ENCODE measurements at regions not wholly inside any gene's neighbourhood (a gene's known extent, or its start where the extent isn't known, plus 50 kb on each side); places are given as distances from the start of the nearest gene placed in this dataset.

DNA sequence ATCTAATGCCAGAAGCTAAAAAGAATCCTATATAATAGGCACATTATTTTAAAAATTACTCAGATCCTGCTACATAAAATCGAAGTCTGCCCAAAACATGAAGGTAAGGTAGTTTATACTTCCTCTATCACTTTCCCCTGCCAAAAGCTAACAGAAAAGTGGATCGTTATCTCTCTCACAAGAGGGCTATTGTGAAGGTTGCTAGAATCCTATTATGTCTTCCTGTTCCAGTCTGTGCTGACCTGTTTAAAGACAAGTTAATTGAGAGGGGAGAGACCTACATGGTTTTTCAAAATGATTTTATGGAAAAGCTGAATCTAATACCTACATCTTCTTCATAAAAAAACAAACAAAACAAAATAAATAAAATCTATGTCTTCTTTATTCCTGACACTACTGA is 1410.9 kb upstream of the CDH8 start:
- TF ChIP-seq, protein P1, sequence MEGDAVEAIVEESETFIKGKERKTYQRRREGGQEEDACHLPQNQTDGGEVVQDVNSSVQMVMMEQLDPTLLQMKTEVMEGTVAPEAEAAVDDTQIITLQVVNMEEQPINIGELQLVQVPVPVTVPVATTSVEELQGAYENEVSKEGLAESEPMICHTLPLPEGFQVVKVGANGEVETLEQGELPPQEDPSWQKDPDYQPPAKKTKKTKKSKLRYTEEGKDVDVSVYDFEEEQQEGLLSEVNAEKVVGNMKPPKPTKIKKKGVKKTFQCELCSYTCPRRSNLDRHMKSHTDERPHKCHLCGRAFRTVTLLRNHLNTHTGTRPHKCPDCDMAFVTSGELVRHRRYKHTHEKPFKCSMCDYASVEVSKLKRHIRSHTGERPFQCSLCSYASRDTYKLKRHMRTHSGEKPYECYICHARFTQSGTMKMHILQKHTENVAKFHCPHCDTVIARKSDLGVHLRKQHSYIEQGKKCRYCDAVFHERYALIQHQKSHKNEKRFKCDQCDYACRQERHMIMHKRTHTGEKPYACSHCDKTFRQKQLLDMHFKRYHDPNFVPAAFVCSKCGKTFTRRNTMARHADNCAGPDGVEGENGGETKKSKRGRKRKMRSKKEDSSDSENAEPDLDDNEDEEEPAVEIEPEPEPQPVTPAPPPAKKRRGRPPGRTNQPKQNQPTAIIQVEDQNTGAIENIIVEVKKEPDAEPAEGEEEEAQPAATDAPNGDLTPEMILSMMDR (IDR thresholded peaks at IDR 0.05): no peak
- no peak for DNase-seq (ENCODE audit: low spot score)
- ATAC-seq (ENCODE audit: low FRiP score): no peak

DNA sequence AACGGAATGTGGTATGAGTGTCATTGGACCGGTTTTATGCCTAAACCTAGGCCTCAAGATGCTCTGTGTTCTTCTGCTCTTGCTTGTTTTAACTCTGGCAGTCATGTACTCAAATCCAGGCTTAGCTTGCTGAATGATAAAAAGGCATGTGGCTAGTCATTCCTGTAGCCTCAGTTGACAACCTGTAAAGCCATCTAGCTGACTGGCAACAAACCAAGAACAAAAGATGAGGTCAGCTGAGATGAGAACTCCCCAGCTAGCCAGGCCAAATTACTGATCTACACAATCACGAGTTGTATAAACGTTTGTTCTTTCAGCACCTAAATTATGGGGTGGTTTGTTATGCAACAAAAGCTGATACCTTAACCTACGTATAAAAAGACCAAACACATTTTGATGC is 1406.0 kb upstream of the CDH8 start:
- ATAC-seq (ENCODE audit: low FRiP score): no peak
- no peak for DNase-seq (ENCODE audit: low spot score)
- TF ChIP-seq, protein P1 (IDR thresholded peaks at IDR 0.05): no peak

DNA sequence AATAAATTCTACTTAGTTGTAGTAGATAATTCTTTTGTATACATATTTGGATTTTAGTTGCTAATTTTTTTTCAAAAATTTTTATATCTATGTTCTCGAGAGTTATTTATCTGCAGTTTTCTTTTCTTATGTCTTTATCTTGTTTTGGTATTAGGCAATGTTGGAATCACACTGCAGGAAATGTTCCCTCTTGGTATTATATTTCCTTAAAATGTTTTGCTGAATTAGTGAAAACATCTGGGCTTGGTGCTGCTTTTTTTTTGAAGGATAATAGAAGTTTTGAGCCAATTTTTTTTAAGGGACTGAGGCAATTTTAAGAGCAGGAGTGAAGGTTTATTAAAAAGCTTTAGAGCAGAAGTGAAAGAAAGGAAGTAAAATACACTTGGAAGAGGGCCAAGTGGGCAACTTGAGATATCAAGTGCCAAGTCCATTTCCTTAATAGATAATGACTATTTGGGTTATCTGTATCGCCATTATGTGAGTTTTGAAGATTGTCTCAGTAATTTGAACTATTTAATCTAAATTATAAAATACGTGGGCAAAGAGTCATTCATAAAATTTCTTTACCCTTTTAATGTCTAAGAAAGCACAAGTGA is 1390.1 kb upstream of the CDH8 start:
- DNase-seq (ENCODE audit: low spot score) (no peak), ATAC-seq (ENCODE audit: low FRiP score) (no peak)
- TF ChIP-seq, protein P1 (IDR thresholded peaks at IDR 0.05): no peak

DNA sequence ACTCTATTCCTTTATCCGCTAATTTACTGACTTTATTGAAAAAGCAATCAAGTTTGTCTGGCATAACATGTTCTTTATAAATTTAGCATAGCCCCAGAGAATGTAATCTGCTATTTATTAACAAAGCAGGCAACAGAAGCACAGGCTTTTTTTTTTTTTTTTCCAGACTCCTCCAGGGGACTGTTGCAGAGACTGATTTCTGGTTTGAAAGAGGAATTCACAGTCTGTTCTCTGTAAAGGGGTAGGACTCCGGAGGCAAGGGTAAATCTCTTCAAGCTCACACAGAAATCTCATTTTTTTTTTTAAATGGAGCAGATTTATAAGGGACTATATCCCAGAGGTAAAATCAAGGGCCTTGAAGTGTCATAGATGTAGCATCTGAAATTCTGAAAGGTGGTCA is 1386.5 kb upstream of the CDH8 start:
- ATAC-seq (ENCODE audit: low FRiP score) (no peak), DNase-seq (ENCODE audit: low spot score) (no peak)

DNA sequence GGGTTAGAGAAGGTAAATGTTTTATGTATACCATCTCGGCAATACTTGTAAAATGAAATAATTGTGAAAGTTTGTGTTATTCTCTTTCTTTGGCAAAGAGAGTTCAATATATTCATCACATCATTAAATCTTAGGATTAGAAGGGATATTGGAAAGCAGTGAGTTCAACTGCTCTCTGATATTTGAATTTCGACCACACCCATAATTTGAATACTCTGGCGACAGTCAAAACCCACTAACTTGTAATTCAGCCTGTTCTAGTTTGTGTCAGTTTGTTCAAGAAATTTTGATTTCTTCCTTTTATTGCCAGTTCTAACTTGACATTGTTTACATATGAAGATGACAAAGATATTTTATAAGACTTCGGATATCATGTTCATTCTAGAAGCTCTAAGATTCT is 1380.5 kb upstream of the CDH8 start:
- ATAC-seq (ENCODE audit: low FRiP score) (no peak), DNase-seq (ENCODE audit: low spot score) (no peak)
- TF ChIP-seq, protein P1 (IDR thresholded peaks at IDR 0.05): no peak

More for the DNA sequence above, 1386.5 kb upstream of the CDH8 start:
- TF ChIP-seq, protein P1 (IDR thresholded peaks at IDR 0.05): no peak

DNA sequence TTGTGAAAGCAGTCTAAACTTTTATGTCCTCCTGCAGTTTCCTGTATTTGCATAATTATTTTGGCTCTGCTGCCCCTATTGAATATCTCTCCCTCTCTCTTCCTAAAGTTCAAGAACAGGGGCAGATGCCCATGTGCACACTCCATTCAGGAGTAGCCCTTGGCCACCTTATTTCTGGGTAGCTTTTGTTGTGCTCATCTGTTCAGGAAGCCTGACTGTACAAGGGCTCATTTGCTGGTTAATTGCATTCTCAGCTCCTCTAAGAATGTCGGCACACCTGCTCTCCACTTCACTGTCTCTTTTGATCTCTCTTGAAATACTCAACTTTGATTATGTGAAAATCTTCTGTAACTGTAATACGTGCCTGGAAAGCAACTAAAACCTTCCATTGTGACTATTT is 1378.8 kb upstream of the CDH8 start:
- TF ChIP-seq, protein P1 (IDR thresholded peaks at IDR 0.05): no peak
- DNase-seq (ENCODE audit: low spot score): no peak
- ATAC-seq (ENCODE audit: low FRiP score): no peak

DNA sequence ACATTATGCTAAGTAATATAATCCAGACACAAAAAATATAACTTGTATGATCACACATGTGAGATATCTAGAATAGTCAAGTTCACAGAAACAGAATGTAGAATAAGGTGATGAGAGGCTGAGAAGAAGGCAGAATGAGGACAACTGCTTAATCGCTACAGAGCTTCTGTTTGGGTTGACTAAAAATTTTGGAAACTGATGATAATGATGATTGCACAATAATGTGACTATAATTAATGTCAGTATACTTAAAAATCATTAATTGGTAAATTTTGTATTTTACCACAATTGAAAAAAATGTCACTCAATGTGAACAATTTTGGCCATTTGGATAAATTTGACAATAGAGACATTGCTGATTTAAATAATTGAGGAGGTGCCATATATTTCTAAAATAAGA is 1374.4 kb upstream of the CDH8 start:
- ATAC-seq (ENCODE audit: low FRiP score) (no peak), DNase-seq (ENCODE audit: low spot score) (no peak)
- TF ChIP-seq, protein P1 (IDR thresholded peaks at IDR 0.05): no peak

Measured in omental fat pad (tissue), 3 donors.